Heart left ventricle (tissue), 16 donors: ENCODE measurements at regions not wholly inside any gene's neighbourhood (a gene's known extent, or its start where the extent isn't known, plus 50 kb on each side); places are given as distances from the start of the nearest gene placed in this dataset.

Experiments
- ATAC-seq, 4 donors: fragments of 200-7000 bp; cut with Tn5 transposase; one replicate each; pipeline ENCODE4 v1.9.1; 2020 to 2022; ENCODE audit warnings: moderate library complexity in 4 of 4, mild to moderate bottlenecking in 3 of 4, moderate number of reproducible peaks in 1 of 4
- DNase-seq, 5 donors: peaks; one replicate each; pipeline ENCODE4 v3.0.0-alpha.2; 2020
- H3K27ac ChIP-seq, 12 donors: fragments of 200-600 bp; sonication (generic) in 4 of 12; one replicate each; pipeline versions ENCODE4 v1.5.0 to v1.8.0; 2016 to 2022; ENCODE audit warnings: mild to moderate bottlenecking in 2 of 12
- H3K27me3 ChIP-seq, 9 donors: fragments of 200-600 bp; sonication (generic) in 2 of 9; one replicate each; pipeline versions ENCODE4 v1.5.1 to v1.8.0; 2016 to 2022; ENCODE audit warnings: mild to moderate bottlenecking in 3 of 9
- H3K36me3 ChIP-seq, 9 donors: fragments of 200-600 bp; sonication (generic) in 2 of 9; one replicate each; pipeline versions ENCODE4 v1.5.0 to v1.8.0; 2018 to 2022; ENCODE audit warnings: mild to moderate bottlenecking in 2 of 9
- H3K4me1 ChIP-seq, 12 donors: fragments of 200-600 bp; sonication (generic) in 4 of 12; one replicate each; pipeline versions ENCODE4 v1.5.0 to v1.8.0; 2016 to 2022; ENCODE audit warnings: mild to moderate bottlenecking in 3 of 12
- H3K4me3 ChIP-seq, 12 donors: fragments of 200-600 bp; sonication (generic) in 4 of 12; one replicate each; pipeline versions ENCODE4 v1.5.0 to v1.8.0; 2017 to 2022; ENCODE audit warnings: mild to moderate bottlenecking in 9 of 12, moderate library complexity in 4 of 12
- H3K9me3 ChIP-seq, 12 donors: fragments of 200-600 bp; sonication (generic) in 4 of 12; one replicate each; pipeline versions ENCODE4 v1.5.0 to v1.8.0; 2016 to 2022; ENCODE audit warnings: mild to moderate bottlenecking in 1 of 12
- POLR2A ChIP-seq, 2 donors: fragments of 450-650 bp; IDR thresholded peaks; one replicate each; pipeline ENCODE4 v1.6.1; 2017; ENCODE audit warnings: antibody characterized with exemption in 2 of 2, mild to moderate bottlenecking in 2 of 2, moderate library complexity in 2 of 2
- WGBS, 4 donors: extraction: QIAGEN DNeasy Blood & Tissue Kit in 2 of 4; methylation state at CpG; one replicate each; pipeline versions ENCODE4 v1.1.5 to v1.1.7; 2013 to 2018; 5-methylcytosine and 5-hydroxymethylcytosine counted together
- intact Hi-C, 10 donors: fragments of 100-400 bp; cut with DNase I; formaldehyde crosslinking; loops; one replicate each; pipeline versions ENCODE4 v1.11.1 to v1.14.2; 2022
- TF ChIP-seq, protein P1 (sequence below), 12 donors: fragments of 200-600 bp; sonication (generic) in 4 of 12; IDR thresholded peaks; one replicate each; pipeline versions ENCODE4 v1.5.0 to v1.8.0; 2018 to 2022; ENCODE audit warnings: antibody characterized with exemption in 12 of 12, mild to moderate bottlenecking in 5 of 12
- donor health status: ischemic (EF 13 %, LVEDD 7.1; RV severe dilation, severe dysfunction).
- donor health status: healthy with polysubstance abuse.
- donor health status: DM: no; HTN: yes; CAD: no.
- donor health status: DM: no; HTN: no; CAD: no.
- donor health status: ischemic (EF 25% LVEDD 6.9; RV normal size, moderate dysfunction).
- donor health status: ischemic (EF 25% LVEDD 5.7; RV mildly dilated, moderate dysfunction).
- donor health status: healthy.
- donor health status: DM: yes; HTN: yes; CAD: no.
- donor health status: ischemic (EF 35%, LVEDD 5.7; RV mildly dilated, moderate dysfunction).
- donor health status: nonischemic (EF 11% LVEDD 7.7; RV severe dilation, severe dysfunction).
- donor health status: DM: yes; HTN: yes; CAD: no.
- donor health status: PGD.
- donor health status: ischemic (EF 29% LVEDD 5.4; RV normal size, mild dysfunction).
- donor health status: nonischemic (EF 23%, LVEDD 6.1; RV moderate dilation, normal function).

DNA sequence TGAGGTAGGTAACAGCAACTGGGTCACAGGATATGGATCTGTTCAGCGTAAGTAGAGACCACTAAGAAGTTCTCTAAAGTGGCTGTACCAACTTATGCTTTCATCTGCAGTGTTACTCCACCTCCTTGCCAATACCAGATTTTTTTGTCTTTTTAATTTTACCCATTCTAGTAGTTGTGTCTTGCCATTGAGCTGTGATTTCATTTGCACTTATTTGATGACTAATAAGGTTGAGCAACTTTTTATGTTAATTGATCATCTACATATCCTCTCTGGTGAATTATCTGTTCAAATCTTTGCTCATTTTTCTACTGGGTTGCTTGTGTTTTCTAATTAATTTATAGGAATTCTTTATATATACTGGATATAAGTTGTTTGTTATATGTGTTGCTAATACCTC is 82.9 kb downstream of the OGFRL1 start:
- TF ChIP-seq, protein P1, sequence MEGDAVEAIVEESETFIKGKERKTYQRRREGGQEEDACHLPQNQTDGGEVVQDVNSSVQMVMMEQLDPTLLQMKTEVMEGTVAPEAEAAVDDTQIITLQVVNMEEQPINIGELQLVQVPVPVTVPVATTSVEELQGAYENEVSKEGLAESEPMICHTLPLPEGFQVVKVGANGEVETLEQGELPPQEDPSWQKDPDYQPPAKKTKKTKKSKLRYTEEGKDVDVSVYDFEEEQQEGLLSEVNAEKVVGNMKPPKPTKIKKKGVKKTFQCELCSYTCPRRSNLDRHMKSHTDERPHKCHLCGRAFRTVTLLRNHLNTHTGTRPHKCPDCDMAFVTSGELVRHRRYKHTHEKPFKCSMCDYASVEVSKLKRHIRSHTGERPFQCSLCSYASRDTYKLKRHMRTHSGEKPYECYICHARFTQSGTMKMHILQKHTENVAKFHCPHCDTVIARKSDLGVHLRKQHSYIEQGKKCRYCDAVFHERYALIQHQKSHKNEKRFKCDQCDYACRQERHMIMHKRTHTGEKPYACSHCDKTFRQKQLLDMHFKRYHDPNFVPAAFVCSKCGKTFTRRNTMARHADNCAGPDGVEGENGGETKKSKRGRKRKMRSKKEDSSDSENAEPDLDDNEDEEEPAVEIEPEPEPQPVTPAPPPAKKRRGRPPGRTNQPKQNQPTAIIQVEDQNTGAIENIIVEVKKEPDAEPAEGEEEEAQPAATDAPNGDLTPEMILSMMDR (IDR thresholded peaks at IDR 0.05) = no peak
- no peak for TF ChIP-seq POLR2A (IDR thresholded peaks at IDR 0.05)
- DNase-seq (no peak), ATAC-seq (no peak)
- Histone ChIP-seq H3K4me1 (peaks cover 0 to 33% (median 11%) of the 10 kb centered on the region in 12 donors), H3K27ac (no peak overlapping the region), H3K36me3 (peaks cover 0 to 21% (median 5%) of the 10 kb centered on the region in 9 donors), H3K4me3 (no peak overlapping the region), H3K9me3 (peaks cover 0 to 8% (median 0%) of the 10 kb centered on the region in 12 donors), H3K27me3 (no peaks in the 10 kb centered on the region)
- WGBS, 4 donors = 94 to 100% (median 96%) methylated on average over 1 of the region's 1 CpG
- intact Hi-C loops = no loop called here

DNA sequence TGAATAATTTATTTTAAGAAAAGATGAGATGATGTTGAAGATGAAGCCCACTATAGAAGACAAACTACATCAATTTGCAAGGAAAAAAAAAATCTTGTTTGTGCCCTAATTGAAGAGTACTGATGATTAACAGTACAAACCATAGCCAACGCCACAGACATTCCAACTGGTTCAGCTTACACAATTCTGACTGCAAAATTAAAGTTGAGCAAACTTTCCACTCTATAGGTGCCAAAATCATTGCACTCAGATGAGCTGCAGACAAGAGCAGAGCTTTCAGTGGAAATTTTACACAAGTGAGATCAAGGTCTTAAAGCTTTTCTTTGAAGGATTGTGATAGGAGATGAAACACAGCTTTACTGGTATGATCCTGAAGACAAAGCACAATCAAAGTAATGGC is 85.3 kb downstream of the OGFRL1 start:
- Histone ChIP-seq H3K4me1 (peaks cover 0 to 27% (median 4%) of the 10 kb centered on the region in 12 donors), H3K4me3 (no peak overlapping the region), H3K36me3 (peaks cover 0 to 21% (median 5%) of the 10 kb centered on the region in 9 donors), H3K9me3 (peaks cover 0 to 8% (median 0%) of the 10 kb centered on the region in 12 donors), H3K27ac (no peak overlapping the region), H3K27me3 (no peaks in the 10 kb centered on the region)
- no peak for ATAC-seq
- WGBS, 4 donors = 92 to 96% (median 94%) methylated on average over 1 of the region's 1 CpG
- no peak for TF ChIP-seq POLR2A (IDR thresholded peaks at IDR 0.05)
- TF ChIP-seq, protein P1 (IDR thresholded peaks at IDR 0.05) = no peak
- intact Hi-C loops = no loop called here
- DNase-seq = no peak

DNA sequence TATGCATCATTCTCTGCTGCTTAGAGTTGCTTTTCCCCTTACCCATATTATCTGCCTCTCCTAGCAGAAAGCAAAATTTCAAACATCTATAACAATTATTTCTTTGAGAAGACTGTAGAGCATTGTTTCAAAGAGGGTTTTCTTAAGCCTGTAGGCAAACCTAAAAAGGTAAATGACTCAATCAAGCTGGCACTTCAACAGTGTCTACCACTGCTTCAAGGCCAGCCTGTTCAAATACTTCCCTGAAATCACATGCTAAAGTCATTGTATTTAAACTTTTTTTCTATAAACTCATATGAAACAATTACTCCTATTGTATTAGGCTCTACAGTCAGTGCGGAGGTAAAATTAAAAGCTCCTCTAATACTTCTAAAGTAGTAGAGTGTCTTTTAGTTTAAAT is 87.1 kb downstream of the OGFRL1 start:
- WGBS, 4 donors = 75 to 79% (median 77%) methylated on average over 1 of the region's 1 CpG
- Histone ChIP-seq H3K9me3 (peaks cover 0 to 8% (median 0%) of the 10 kb centered on the region in 12 donors), H3K36me3 (peaks cover 0 to 21% (median 5%) of the 10 kb centered on the region in 9 donors), H3K4me3 (no peak overlapping the region), H3K27me3 (no peaks in the 10 kb centered on the region), H3K27ac (peak overlapping the region in 1 of 12 donors; percentile 1), H3K4me1 (peaks cover 0 to 28% (median 4%) of the 10 kb centered on the region in 12 donors)
- TF ChIP-seq, protein P1 (IDR thresholded peaks at IDR 0.05) = no peak
- TF ChIP-seq POLR2A (IDR thresholded peaks at IDR 0.05) = no peak
- DNase-seq (no peak), ATAC-seq (peak in 3 of 4 donors; percentile 56 to 70 (median 69))
- intact Hi-C loops = no loop called here

DNA sequence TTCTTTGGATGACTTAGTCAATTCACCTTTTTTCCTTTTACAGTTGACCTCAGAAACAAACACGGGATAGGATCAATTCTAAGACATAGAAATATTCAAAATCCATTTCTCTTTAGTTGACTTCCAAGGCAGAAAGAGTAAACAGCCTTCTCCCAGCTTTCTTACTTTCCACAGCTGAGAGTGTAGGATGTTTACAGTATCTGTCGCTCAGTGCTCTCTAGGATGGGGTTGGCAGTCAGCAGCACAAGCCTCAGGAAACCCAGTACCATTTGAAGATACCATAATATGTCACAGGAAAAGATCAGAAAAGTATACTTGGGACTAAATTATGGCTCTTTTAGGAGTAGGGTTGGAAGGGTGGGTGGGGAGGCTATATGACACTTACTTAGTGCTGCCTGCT is 88.2 kb downstream of the OGFRL1 start:
- Histone ChIP-seq H3K9me3 (peaks cover 0 to 8% (median 0%) of the 10 kb centered on the region in 12 donors), H3K4me1 (peaks cover 0 to 34% (median 8%) of the 10 kb centered on the region in 12 donors), H3K27ac (no peak overlapping the region), H3K36me3 (peaks cover 0 to 11% (median 5%) of the 10 kb centered on the region in 9 donors), H3K27me3 (no peaks in the 10 kb centered on the region), H3K4me3 (no peak overlapping the region)
- intact Hi-C loops = no loop called here
- no peak for TF ChIP-seq POLR2A (IDR thresholded peaks at IDR 0.05)
- TF ChIP-seq, protein P1 (IDR thresholded peaks at IDR 0.05) = no peak
- DNase-seq (no peak), ATAC-seq (peak in 2 of 4 donors; percentile 28 to 48)
- 82 to 97% (median 91%) methylated on average over 2 of the region's 2 CpGs for WGBS, 4 donors
